Stomach (tissue), 4 donors: ENCODE measurements at regions not wholly inside any gene's neighbourhood (a gene's known extent, or its start where the extent isn't known, plus 50 kb on each side); places are given as distances from the start of the nearest gene placed in this dataset.

Experiments used
- CTCF ChIP-seq, 7 experiments: fragments of 450-650 bp in 4 of 7; fragments of 200-600 bp in 3 of 7; sonication (generic) in 3 of 7; IDR thresholded peaks; one replicate each; pipeline ENCODE4 v1.5.1; 2016 to 2019; ENCODE audit warnings: antibody characterized with exemption in 7 of 7, control low read depth in 2 of 7, mild to moderate bottlenecking in 1 of 7
- POLR2AphosphoS5 ChIP-seq, 3 donors: sonication (generic); formaldehyde crosslinking; IDR thresholded peaks; one replicate each; pipeline ENCODE4 v1.6.1; 2016; ENCODE audit warnings: antibody characterized with exemption in 3 of 3

DNA sequence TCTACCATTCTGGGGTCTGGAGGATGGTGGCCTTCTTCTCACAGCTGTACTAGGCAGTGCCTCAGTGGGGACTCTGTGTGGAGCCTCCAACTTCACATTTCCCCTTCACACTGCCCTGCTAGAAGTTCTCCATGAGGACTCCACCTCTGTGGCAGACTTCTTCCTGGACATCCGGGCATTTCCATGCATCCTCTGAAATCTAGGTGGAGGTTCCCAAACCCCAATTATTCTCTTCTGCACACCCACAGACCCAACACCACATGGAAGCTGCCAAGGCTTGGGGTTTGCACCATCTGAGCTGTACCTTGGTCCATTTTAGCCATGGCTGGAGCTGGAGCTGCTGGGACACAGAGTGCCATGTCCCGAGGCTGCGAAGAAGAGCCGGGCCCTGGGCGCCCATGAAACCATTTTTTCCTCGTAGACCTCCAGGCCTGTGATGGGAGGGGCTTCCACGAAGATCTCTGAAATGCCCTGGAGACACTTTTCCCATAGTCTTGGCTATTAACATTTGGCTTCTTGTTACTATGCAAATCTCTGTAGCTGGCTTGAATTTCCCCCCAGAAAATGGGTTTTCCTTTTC is 170.5 kb downstream of the FOXD2 start:
- TF ChIP-seq CTCF (IDR thresholded peaks at IDR 0.05) (no peak), POLR2AphosphoS5 (IDR thresholded peaks at IDR 0.05) (no peak)
